Thoracic aorta (tissue), 2 donors: ENCODE measurements at regions not wholly inside any gene's neighbourhood (a gene's known extent, or its start where the extent isn't known, plus 50 kb on each side); places are given as distances from the start of the nearest gene placed in this dataset.

ENCODE experiments used
- ATAC-seq: fragments of 150-250 bp; one replicate; pipeline ENCODE4 v1.8.0; 2017; ENCODE audit warnings: low read depth; ENCODE audit not compliant: insufficient number of reproducible peaks, low FRiP score
- DNase-seq: peaks from one replicate; pipeline ENCODE4 v3.0.0-alpha.2; 2020; ENCODE audit warnings: low spot score
- H3K27ac ChIP-seq, 2 donors: fragments of 200-600 bp; sonication (generic); 1 replicate in 1 of 2; 2 replicates in 1 of 2; pipeline ENCODE4 v1.5.1; 2016; ENCODE audit warnings: mild to moderate bottlenecking in 2 of 2, moderate library complexity in 2 of 2
- H3K27me3 ChIP-seq: fragments of 200-600 bp; sonication (generic); replicated peaks from 2 replicates; pipeline ENCODE4 v1.6.0; 2016; ENCODE audit warnings: mild to moderate bottlenecking; ENCODE audit not compliant: insufficient read depth
- H3K36me3 ChIP-seq: fragments of 200-600 bp; sonication (generic); one replicate; pipeline ENCODE4 v1.5.1; 2016
- H3K4me1 ChIP-seq, 2 donors: fragments of 200-600 bp; sonication (generic); 1 replicate in 1 of 2; 2 replicates in 1 of 2; pipeline versions ENCODE4 v1.5.1 to v1.6.0; 2016; ENCODE audit warnings: low read depth in 2 of 2, mild to moderate bottlenecking in 1 of 2; ENCODE audit not compliant: control insufficient read depth in 1 of 2
- H3K4me3 ChIP-seq: fragments of 200-600 bp; sonication (generic); 2 replicates; pipeline ENCODE4 v1.5.1; 2016; ENCODE audit warnings: mild to moderate bottlenecking
- H3K9me3 ChIP-seq: fragments of 200-600 bp; sonication (generic); 2 replicates; pipeline ENCODE4 v1.5.1; 2016
- TF ChIP-seq, protein P1 (sequence below): fragments of 200-600 bp; sonication (generic); IDR thresholded peaks from one replicate; pipeline ENCODE4 v1.5.1; 2019; ENCODE audit warnings: antibody characterized with exemption

DNA sequence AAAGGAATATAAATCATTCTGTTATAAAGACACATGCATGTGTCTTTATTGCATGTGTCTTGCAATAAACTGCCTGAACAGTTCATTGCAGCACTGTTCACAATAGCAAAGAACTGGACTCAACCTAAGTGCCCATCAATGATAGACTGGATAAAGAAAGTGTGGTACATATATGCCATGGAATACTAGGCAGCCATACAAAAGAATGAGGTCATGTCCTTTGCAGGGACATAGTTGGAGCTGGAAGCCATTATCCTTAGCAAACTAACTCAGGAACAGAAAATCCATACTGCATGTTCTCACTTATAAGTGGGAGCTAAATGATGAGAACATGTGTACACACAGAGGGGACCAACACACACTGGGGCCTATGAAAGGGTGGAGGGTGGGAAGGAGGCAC, 63.7 kb upstream of the CHD1 start:
- H3K9me3 ChIP-seq, result no peaks in the 10 kb centered on the region
- no peaks in the 10 kb centered on the region for H3K27me3 ChIP-seq
- H3K4me1 ChIP-seq, result no peaks in the 10 kb centered on the region
- H3K36me3 ChIP-seq, result no peaks in the 10 kb centered on the region
- DNase-seq (no peak), ATAC-seq (no peak)
- TF ChIP-seq, protein P1, sequence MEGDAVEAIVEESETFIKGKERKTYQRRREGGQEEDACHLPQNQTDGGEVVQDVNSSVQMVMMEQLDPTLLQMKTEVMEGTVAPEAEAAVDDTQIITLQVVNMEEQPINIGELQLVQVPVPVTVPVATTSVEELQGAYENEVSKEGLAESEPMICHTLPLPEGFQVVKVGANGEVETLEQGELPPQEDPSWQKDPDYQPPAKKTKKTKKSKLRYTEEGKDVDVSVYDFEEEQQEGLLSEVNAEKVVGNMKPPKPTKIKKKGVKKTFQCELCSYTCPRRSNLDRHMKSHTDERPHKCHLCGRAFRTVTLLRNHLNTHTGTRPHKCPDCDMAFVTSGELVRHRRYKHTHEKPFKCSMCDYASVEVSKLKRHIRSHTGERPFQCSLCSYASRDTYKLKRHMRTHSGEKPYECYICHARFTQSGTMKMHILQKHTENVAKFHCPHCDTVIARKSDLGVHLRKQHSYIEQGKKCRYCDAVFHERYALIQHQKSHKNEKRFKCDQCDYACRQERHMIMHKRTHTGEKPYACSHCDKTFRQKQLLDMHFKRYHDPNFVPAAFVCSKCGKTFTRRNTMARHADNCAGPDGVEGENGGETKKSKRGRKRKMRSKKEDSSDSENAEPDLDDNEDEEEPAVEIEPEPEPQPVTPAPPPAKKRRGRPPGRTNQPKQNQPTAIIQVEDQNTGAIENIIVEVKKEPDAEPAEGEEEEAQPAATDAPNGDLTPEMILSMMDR, result no peak
- H3K27ac ChIP-seq, result no peak overlapping the region
- no peak overlapping the region for H3K4me3 ChIP-seq

DNA sequence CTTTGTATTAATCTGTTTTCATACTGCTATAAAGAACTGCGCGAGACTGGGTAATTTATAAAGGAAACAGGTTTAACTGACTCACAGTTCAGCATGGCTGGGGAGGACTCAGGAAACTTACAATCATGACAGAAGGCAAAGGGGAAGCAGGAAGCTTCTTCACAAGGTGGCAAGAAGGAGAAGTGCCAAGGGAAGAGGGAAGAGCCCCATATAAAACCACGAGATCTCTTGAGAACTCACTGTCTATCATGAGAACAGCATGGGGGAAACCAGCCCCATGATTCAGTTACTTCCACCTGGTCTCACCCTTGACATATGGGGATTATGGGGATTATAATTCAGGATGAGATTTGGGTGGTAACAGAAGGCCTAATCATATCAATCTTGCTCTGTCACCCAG, 60.9 kb upstream of the CHD1 start:
- Histone ChIP-seq H3K4me1 (no peaks in the 10 kb centered on the region), H3K27ac (no peak overlapping the region), H3K4me3 (no peak overlapping the region), H3K27me3 (no peaks in the 10 kb centered on the region), H3K9me3 (no peaks in the 10 kb centered on the region), H3K36me3 (no peaks in the 10 kb centered on the region)
- no peak for ATAC-seq
- TF ChIP-seq, protein P1, result no peak
- DNase-seq, result no peak

DNA sequence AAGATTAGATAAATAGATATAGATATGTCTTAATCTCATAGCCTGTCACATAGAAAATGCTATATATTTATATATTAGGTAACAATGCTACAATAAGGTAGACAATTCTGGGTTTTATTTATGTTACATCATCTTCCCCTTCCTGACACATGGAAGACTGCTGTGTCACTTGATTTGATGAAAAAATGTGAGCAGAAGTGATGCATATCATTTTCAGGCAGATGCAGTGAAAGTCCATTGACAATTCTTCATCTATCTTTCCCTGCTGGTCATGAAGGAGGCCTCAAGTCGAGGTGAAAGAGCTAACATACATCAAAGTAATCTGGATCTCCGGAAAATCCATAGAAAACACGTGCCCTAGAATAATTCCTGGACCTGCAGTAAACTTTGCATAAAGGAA, 57.8 kb upstream of the CHD1 start:
- TF ChIP-seq, protein P1, result no peak
- H3K36me3 ChIP-seq, result no peaks in the 10 kb centered on the region
- no peak for ATAC-seq

DNA sequence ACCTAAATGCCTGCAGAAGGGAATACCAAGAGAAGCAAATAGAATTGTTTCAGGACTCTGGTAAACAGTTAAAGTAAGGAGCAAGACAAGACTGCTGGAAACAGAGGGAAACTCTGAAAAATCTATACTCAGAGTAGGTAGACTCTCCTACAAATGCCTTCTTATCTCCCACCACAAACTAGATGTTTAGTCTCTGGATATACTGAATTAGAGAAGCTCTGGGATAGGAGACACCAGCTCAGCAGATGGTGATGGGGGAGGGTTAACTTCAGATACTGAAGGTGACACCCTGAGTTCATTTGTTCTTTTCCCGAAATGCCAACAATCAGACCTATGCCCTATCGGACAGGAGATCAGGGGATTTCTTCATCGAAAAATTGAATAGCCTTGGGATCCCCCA, 54.1 kb upstream of the CHD1 start:
- TF ChIP-seq, protein P1, result no peak
- Histone ChIP-seq H3K27ac (no peak overlapping the region), H3K4me1 (no peaks in the 10 kb centered on the region), H3K36me3 (no peaks in the 10 kb centered on the region), H3K9me3 (no peaks in the 10 kb centered on the region), H3K4me3 (no peak overlapping the region), H3K27me3 (no peaks in the 10 kb centered on the region)
- DNase-seq, result no peak
- ATAC-seq, result no peak

More for the DNA sequence above, 57.8 kb upstream of the CHD1 start:
- no peaks in the 10 kb centered on the region for H3K4me1 ChIP-seq
- no peaks in the 10 kb centered on the region for H3K27me3 ChIP-seq
- H3K27ac ChIP-seq, result no peak overlapping the region
- H3K4me3 ChIP-seq, result no peak overlapping the region
- DNase-seq, result no peak
- H3K9me3 ChIP-seq, result no peaks in the 10 kb centered on the region
